SK-N-SH treated with all-trans-retinoic acid at 6 μM for 48 hours (cell line): ENCODE measurements at regions not wholly inside any gene's neighbourhood (a gene's known extent, or its start where the extent isn't known, plus 50 kb on each side); places are given as distances from the start of the nearest gene placed in this dataset.

Experiments
- ARNTL ChIP-seq: fragments of 450-650 bp; formaldehyde crosslinking; IDR thresholded peaks from 2 replicates; pipeline ENCODE4 v1.5.0; 2020; ENCODE audit warnings: low read depth, mild to moderate bottlenecking, moderate library complexity, borderline replicate concordance
- CREB5 ChIP-seq: fragments of 250-450 bp; sonication (Bioruptor Pico); IDR thresholded peaks from 2 replicates; pipeline ENCODE4 v1.5.1; 2020; ENCODE audit warnings: low read depth, mild to moderate bottlenecking, moderate library complexity
- CSDC2 ChIP-seq: fragments of 250-450 bp; sonication (Bioruptor Pico); IDR thresholded peaks from 2 replicates; pipeline ENCODE4 v1.5.0; 2020; ENCODE audit warnings: mild to moderate bottlenecking, moderate library complexity
- ESRRG ChIP-seq: fragments of 250-450 bp; sonication (Bioruptor Pico); IDR thresholded peaks from 2 replicates; pipeline ENCODE4 v1.6.1; 2021; ENCODE audit warnings: mild to moderate bottlenecking
- PATZ1 ChIP-seq: fragments of 250-450 bp; sonication (Bioruptor Pico); IDR thresholded peaks from 2 replicates; pipeline ENCODE4 v1.8.0; 2020; ENCODE audit warnings: mild to moderate bottlenecking, moderate library complexity, borderline replicate concordance
- RARB ChIP-seq: fragments of 250-450 bp; sonication (Bioruptor Pico); IDR thresholded peaks from 2 replicates; pipeline ENCODE4 v1.8.0; 2021; ENCODE audit warnings: mild to moderate bottlenecking, moderate library complexity
- TOX ChIP-seq: fragments of 250-450 bp; sonication (Bioruptor Pico); IDR thresholded peaks from 2 replicates; pipeline ENCODE4 v1.8.0; 2021; ENCODE audit warnings: mild to moderate bottlenecking, moderate library complexity, borderline replicate concordance
- ZNF8 ChIP-seq: fragments of 450-650 bp; formaldehyde crosslinking; IDR thresholded peaks from 2 replicates; pipeline ENCODE4 v1.5.0; 2020; ENCODE audit warnings: mild to moderate bottlenecking, moderate library complexity
- TF ChIP-seq, protein P1 (sequence below): fragments of 250-450 bp; sonication (Bioruptor Pico); IDR thresholded peaks from 2 replicates; pipeline ENCODE4 v1.5.1; 2021; ENCODE audit warnings: mild to moderate bottlenecking, moderate library complexity

GRCh38 chr1:70764747-70765146, 282.9 kb downstream of the PTGER3 start:
- TF ChIP-seq CSDC2 (no peak), ZNF8 (no peak), TOX (no peak), PATZ1 (CRISPR knock-in tag) (no peak), RARB (CRISPR knock-in tag) (no peak), ESRRG (CRISPR knock-in tag) (no peak), ARNTL (CRISPR knock-in tag) (no peak), CREB5 (CRISPR knock-in tag) (no peak)
- TF ChIP-seq, protein P1, sequence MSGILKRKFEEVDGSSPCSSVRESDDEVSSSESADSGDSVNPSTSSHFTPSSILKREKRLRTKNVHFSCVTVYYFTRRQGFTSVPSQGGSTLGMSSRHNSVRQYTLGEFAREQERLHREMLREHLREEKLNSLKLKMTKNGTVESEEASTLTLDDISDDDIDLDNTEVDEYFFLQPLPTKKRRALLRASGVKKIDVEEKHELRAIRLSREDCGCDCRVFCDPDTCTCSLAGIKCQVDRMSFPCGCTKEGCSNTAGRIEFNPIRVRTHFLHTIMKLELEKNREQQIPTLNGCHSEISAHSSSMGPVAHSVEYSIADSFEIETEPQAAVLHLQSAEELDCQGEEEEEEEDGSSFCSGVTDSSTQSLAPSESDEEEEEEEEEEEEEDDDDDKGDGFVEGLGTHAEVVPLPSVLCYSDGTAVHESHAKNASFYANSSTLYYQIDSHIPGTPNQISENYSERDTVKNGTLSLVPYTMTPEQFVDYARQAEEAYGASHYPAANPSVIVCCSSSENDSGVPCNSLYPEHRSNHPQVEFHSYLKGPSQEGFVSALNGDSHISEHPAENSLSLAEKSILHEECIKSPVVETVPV (CRISPR knock-in tag) = no peak
